ENCODE measurements at regions not wholly inside any gene's neighbourhood (a gene's known extent, or its start where the extent isn't known, plus 50 kb on each side); places are given as distances from the start of the nearest gene placed in this dataset.

DNA sequence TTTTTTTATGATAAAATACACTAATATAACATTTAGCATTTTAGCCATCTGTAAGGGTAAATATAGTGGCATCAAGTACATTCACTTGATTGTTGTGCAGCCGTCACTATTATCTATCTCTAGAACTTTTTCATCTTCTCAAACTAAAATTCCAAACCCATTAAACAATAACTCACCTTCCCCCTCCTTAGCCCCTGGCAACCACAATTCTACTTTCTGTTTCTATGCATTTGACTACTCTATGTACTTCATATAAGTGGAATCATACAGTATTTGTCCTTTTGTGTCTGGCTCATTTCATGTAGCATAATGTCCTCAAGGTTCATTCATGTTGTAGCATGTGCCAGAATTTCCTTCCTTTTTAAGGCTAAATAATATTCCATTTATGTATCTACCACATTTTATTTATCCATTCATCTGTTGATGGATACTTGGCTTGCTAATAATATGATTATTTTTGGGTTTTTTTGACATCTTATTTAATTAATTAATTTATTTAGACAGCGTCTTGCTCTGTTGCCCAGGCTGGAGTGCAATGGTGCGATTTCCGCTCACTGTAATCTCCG lies 69.6 kb upstream of the MACF1 start:
- TF ChIP-seq, protein P1, sequence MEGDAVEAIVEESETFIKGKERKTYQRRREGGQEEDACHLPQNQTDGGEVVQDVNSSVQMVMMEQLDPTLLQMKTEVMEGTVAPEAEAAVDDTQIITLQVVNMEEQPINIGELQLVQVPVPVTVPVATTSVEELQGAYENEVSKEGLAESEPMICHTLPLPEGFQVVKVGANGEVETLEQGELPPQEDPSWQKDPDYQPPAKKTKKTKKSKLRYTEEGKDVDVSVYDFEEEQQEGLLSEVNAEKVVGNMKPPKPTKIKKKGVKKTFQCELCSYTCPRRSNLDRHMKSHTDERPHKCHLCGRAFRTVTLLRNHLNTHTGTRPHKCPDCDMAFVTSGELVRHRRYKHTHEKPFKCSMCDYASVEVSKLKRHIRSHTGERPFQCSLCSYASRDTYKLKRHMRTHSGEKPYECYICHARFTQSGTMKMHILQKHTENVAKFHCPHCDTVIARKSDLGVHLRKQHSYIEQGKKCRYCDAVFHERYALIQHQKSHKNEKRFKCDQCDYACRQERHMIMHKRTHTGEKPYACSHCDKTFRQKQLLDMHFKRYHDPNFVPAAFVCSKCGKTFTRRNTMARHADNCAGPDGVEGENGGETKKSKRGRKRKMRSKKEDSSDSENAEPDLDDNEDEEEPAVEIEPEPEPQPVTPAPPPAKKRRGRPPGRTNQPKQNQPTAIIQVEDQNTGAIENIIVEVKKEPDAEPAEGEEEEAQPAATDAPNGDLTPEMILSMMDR (tag by site-specific recombination; IDR thresholded peaks at IDR 0.05): no peak
- TF ChIP-seq BCL11B (tag by site-specific recombination; IDR thresholded peaks at IDR 0.05; ENCODE audit: low read depth) (no peak), REST (tag by site-specific recombination; IDR thresholded peaks at IDR 0.05) (no peak), SP3 (tag by site-specific recombination; IDR thresholded peaks at IDR 0.05) (no peak), SCRT2 (tag by site-specific recombination; IDR thresholded peaks at IDR 0.05) (no peak), KLF9 (tag by site-specific recombination; IDR thresholded peaks at IDR 0.05; ENCODE audit: low read depth) (no peak), REPIN1 (tag by site-specific recombination; IDR thresholded peaks at IDR 0.05; ENCODE audit: low read depth) (no peak)
- TF ChIP-seq, protein P2, sequence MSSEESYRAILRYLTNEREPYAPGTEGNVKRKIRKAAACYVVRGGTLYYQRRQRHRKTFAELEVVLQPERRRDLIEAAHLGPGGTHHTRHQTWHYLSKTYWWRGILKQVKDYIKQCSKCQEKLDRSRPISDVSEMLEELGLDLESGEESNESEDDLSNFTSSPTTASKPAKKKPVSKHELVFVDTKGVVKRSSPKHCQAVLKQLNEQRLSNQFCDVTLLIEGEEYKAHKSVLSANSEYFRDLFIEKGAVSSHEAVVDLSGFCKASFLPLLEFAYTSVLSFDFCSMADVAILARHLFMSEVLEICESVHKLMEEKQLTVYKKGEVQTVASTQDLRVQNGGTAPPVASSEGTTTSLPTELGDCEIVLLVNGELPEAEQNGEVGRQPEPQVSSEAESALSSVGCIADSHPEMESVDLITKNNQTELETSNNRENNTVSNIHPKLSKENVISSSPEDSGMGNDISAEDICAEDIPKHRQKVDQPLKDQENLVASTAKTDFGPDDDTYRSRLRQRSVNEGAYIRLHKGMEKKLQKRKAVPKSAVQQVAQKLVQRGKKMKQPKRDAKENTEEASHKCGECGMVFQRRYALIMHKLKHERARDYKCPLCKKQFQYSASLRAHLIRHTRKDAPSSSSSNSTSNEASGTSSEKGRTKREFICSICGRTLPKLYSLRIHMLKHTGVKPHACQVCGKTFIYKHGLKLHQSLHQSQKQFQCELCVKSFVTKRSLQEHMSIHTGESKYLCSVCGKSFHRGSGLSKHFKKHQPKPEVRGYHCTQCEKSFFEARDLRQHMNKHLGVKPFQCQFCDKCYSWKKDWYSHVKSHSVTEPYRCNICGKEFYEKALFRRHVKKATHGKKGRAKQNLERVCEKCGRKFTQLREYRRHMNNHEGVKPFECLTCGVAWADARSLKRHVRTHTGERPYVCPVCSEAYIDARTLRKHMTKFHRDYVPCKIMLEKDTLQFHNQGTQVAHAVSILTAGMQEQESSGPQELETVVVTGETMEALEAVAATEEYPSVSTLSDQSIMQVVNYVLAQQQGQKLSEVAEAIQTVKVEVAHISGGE (tag by site-specific recombination; conservative IDR thresholded peaks at IDR 0.05; ENCODE audit: low read depth): no peak
- TF ChIP-seq, protein P3, sequence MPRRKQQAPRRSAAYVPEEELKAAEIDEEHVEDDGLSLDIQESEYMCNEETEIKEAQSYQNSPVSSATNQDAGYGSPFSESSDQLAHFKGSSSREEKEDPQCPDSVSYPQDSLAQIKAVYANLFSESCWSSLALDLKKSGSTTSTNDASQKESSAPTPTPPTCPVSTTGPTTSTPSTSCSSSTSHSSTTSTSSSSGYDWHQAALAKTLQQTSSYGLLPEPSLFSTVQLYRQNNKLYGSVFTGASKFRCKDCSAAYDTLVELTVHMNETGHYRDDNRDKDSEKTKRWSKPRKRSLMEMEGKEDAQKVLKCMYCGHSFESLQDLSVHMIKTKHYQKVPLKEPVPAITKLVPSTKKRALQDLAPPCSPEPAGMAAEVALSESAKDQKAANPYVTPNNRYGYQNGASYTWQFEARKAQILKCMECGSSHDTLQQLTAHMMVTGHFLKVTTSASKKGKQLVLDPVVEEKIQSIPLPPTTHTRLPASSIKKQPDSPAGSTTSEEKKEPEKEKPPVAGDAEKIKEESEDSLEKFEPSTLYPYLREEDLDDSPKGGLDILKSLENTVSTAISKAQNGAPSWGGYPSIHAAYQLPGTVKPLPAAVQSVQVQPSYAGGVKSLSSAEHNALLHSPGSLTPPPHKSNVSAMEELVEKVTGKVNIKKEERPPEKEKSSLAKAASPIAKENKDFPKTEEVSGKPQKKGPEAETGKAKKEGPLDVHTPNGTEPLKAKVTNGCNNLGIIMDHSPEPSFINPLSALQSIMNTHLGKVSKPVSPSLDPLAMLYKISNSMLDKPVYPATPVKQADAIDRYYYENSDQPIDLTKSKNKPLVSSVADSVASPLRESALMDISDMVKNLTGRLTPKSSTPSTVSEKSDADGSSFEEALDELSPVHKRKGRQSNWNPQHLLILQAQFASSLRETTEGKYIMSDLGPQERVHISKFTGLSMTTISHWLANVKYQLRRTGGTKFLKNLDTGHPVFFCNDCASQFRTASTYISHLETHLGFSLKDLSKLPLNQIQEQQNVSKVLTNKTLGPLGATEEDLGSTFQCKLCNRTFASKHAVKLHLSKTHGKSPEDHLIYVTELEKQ (tag by site-specific recombination; IDR thresholded peaks at IDR 0.05; ENCODE audit: borderline replicate concordance): no peak
- TF ChIP-seq, protein P4, sequence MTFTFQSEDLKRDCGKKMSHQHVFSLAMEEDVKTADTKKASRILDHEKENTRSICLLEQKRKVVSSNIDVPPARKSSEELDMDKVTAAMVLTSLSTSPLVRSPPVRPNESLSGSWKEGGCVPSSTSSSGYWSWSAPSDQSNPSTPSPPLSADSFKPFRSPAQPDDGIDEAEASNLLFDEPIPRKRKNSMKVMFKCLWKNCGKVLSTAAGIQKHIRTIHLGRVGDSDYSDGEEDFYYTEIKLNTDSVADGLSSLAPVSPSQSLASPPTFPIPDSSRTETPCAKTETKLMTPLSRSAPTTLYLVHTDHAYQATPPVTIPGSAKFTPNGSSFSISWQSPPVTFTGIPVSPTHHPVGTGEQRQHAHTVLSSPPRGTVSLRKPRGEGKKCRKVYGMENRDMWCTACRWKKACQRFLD (tag by site-specific recombination; IDR thresholded peaks at IDR 0.05): no peak
